B cell (primary cell): ENCODE measurements at regions not wholly inside any gene's neighbourhood (a gene's known extent, or its start where the extent isn't known, plus 50 kb on each side); places are given as distances from the start of the nearest gene placed in this dataset.
"Not testable (repeated sequence)": the region's sequence is repeated elsewhere in the genome, so short reads cannot be mapped to it uniquely, and the experiment has no call there.

ENCODE experiments used
- ATAC-seq: fragments of 200-7000 bp; cut with Tn5 transposase; one replicate; pipeline ENCODE4 v1.10.0; 2021; ENCODE audit warnings: low read depth, mild to moderate bottlenecking, moderate number of reproducible peaks, moderate library complexity
- CTCF ChIA-PET: fragments of 350-600 bp; sonication (Branson Sonifier 250); formaldehyde crosslinking; loops from one replicate; lab custom pipeline; 2021; ENCODE audit warnings: antibody characterized with exemption, inconsistent platforms; lab: Charles Lee
- POLR2A ChIA-PET: fragments of 350-600 bp; sonication (Branson Sonifier 250); formaldehyde crosslinking; loops from one replicate; lab custom pipeline; 2021; ENCODE audit warnings: antibody characterized with exemption; lab: Charles Lee
- DNase-seq: peaks from one replicate; pipeline ENCODE4 v3.0.0; 2013
- H2AFZ ChIP-seq: 2 replicates; pipeline ENCODE4 v1.6.1; 2012; ENCODE audit warnings: mild to moderate bottlenecking, low read depth, low read length; ENCODE audit not compliant: insufficient read depth, poor library complexity, severe bottlenecking
- H3K27ac ChIP-seq, 2 donors: 1 replicate in 1 of 2; 2 replicates in 1 of 2; pipeline ENCODE4 v1.5.1; 2012 to 2013; ENCODE audit warnings: low read length in 2 of 2, mild to moderate bottlenecking in 2 of 2, moderate library complexity in 1 of 2
- H3K27me3 ChIP-seq, 4 experiments: fragments of 200-600 bp in 1 of 4; sonication (generic) in 1 of 4; replicated peaks in 1 of 4; 1 replicate in 2 of 4; 2 replicates in 2 of 4; pipeline versions ENCODE4 v1.6.1 to v1.7.0; 2013 to 2016; ENCODE audit warnings: low read length in 3 of 4, mild to moderate bottlenecking in 2 of 4, mixed read lengths in 1 of 4, moderate library complexity in 1 of 4; ENCODE audit not compliant: insufficient read depth in 4 of 4, control insufficient read depth in 3 of 4; ENCODE audit errors: control extremely low read depth in 1 of 4
- H3K36me3 ChIP-seq, 2 experiments: replicated peaks in 1 of 2; 1 replicate in 1 of 2; 2 replicates in 1 of 2; pipeline versions ENCODE4 v1.6.1 to v1.7.1; 2013; ENCODE audit warnings: low read length in 1 of 2; ENCODE audit not compliant: insufficient read depth in 2 of 2, control insufficient read depth in 1 of 2; ENCODE audit errors: control extremely low read depth in 1 of 2, extremely low read depth in 1 of 2
- H3K4me1 ChIP-seq, 2 donors: fragments of 200-600 bp in 1 of 2; sonication (generic) in 1 of 2; 1 replicate in 1 of 2; 2 replicates in 1 of 2; pipeline versions ENCODE4 v1.5.1 to v1.6.1; 2013 to 2017; ENCODE audit warnings: low read length in 2 of 2; ENCODE audit not compliant: control insufficient read depth in 2 of 2, insufficient read depth in 2 of 2
- H3K4me2 ChIP-seq: replicated peaks from 2 replicates; pipeline ENCODE3; 2012; ENCODE audit warnings: mild to moderate bottlenecking, low read depth, low read length; ENCODE audit not compliant: poor library complexity, severe bottlenecking
- H3K4me3 ChIP-seq, 5 experiments: fragments of 200-600 bp in 1 of 5; sonication (generic) in 1 of 5; 1 replicate in 3 of 5; 2 replicates in 2 of 5; pipeline versions ENCODE4 v1.5.1 to v1.7.0; 2011 to 2016; ENCODE audit warnings: low read length in 4 of 5, mild to moderate bottlenecking in 4 of 5, low read depth in 2 of 5, control low read depth in 1 of 5, moderate library complexity in 1 of 5; ENCODE audit not compliant: insufficient read depth in 1 of 5; ENCODE audit errors: control extremely low read depth in 1 of 5, extremely low read depth in 1 of 5
- H3K79me2 ChIP-seq: fragments of 200-600 bp; sonication (generic); one replicate; pipeline ENCODE4 v1.6.0; 2016; ENCODE audit warnings: low read length; ENCODE audit not compliant: control insufficient read depth, insufficient read depth
- H3K9ac ChIP-seq: fragments of 200-600 bp; sonication (generic); 2 replicates; pipeline ENCODE4 v1.6.1; 2017; ENCODE audit warnings: mild to moderate bottlenecking, low read length, moderate library complexity
- H3K9me3 ChIP-seq, 3 donors: one replicate each; pipeline versions ENCODE4 v1.6.1 to v1.7.1; 2013; ENCODE audit warnings: low read length in 2 of 3; ENCODE audit not compliant: control insufficient read depth in 2 of 3, insufficient read depth in 1 of 3; ENCODE audit errors: control extremely low read depth in 1 of 3
- H4K20me1 ChIP-seq: 2 replicates; pipeline ENCODE4 v1.6.0; 2012; ENCODE audit warnings: mild to moderate bottlenecking, low read length; ENCODE audit not compliant: insufficient read depth, control insufficient read depth, poor library complexity, severe bottlenecking
- H3K27ac Mint-ChIP-seq: one replicate; pipeline ENCODE4 v1.8.0; 2021; ENCODE audit warnings: mixed read lengths
- H3K27me3 Mint-ChIP-seq: one replicate; pipeline ENCODE4 v1.8.0; 2021; ENCODE audit warnings: mixed read lengths
- H3K4me1 Mint-ChIP-seq: one replicate; pipeline ENCODE4 v1.8.0; 2021; ENCODE audit warnings: mixed read lengths
- H3K4me3 Mint-ChIP-seq: one replicate; pipeline ENCODE4 v1.8.0; 2021; ENCODE audit warnings: mixed read lengths
- H3K9me3 Mint-ChIP-seq: one replicate; pipeline ENCODE4 v1.8.0; 2022; ENCODE audit warnings: mixed read lengths; ENCODE audit not compliant: insufficient read depth
- EZH2 ChIP-seq: IDR thresholded peaks from 2 replicates; pipeline ENCODE4 v1.6.1; 2012; ENCODE audit warnings: borderline replicate concordance, low read depth, mild to moderate bottlenecking, moderate library complexity, low read length; ENCODE audit not compliant: insufficient read depth, poor library complexity, severe bottlenecking
- WGBS: methylation state at CpG from one replicate; pipeline ENCODE4 v1.1.5; 2013; ENCODE audit warnings: missing lambda C conversion rate; ENCODE audit not compliant: insufficient coverage; 5-methylcytosine and 5-hydroxymethylcytosine counted together
- intact Hi-C: fragments of 100-400 bp; cut with micrococcal nuclease; formaldehyde crosslinking; loops from one replicate; pipeline ENCODE4 v1.10.0; 2022
- TF ChIP-seq, protein P1 (sequence below): fragments of 200-600 bp; IDR thresholded peaks from one replicate; pipeline ENCODE4 v1.8.0; 2022; ENCODE audit warnings: antibody characterized with exemption, mild to moderate bottlenecking

DNA sequence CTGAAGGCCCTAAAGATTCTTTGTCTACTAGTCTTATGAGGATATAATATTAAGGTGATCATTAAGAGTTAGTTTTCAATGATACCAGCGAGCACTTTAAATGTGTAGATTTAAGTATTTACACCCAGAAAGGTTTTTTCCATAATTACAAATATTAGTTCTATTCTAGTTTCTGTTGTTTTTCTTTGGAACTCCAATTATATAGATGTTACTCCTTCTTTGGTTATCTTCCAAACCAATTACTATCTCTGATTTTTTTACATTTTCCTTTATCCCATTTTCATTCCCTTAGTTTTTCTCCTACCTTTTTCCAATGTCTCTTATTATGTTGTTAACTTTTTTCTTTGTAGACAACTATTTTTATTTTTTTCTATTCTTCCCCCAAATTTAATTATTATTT lies 355.1 kb downstream of the KCNN2 start:
- Mint-ChIP-seq H3K27ac (no peak overlapping the region), H3K4me1 (no peaks in the 10 kb centered on the region), H3K27me3 (no peaks in the 10 kb centered on the region), H3K9me3 (peaks cover 3% of the 10 kb centered on the region), H3K4me3 (no peak overlapping the region)
- DNase-seq: no peak
- no CpG with 5 or more reads among the region's 1 CpG for WGBS
- ATAC-seq: no peak
- H3K79me2 ChIP-seq: no peaks in the 10 kb centered on the region
- no peak for TF ChIP-seq EZH2
- TF ChIP-seq, protein P1, sequence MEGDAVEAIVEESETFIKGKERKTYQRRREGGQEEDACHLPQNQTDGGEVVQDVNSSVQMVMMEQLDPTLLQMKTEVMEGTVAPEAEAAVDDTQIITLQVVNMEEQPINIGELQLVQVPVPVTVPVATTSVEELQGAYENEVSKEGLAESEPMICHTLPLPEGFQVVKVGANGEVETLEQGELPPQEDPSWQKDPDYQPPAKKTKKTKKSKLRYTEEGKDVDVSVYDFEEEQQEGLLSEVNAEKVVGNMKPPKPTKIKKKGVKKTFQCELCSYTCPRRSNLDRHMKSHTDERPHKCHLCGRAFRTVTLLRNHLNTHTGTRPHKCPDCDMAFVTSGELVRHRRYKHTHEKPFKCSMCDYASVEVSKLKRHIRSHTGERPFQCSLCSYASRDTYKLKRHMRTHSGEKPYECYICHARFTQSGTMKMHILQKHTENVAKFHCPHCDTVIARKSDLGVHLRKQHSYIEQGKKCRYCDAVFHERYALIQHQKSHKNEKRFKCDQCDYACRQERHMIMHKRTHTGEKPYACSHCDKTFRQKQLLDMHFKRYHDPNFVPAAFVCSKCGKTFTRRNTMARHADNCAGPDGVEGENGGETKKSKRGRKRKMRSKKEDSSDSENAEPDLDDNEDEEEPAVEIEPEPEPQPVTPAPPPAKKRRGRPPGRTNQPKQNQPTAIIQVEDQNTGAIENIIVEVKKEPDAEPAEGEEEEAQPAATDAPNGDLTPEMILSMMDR: no peak
- ChIA-PET POLR2A (no interaction called here), CTCF (no interaction called here)
- H3K9me3 ChIP-seq: peaks cover 0 to 6% (median 0%) of the 10 kb centered on the region in 3 donors
- no peaks in the 10 kb centered on the region for H3K27me3 ChIP-seq
- no peaks in the 10 kb centered on the region for H3K4me1 ChIP-seq
- H3K27ac ChIP-seq: no peak overlapping the region
- intact Hi-C loops: no loop called here
- H3K36me3 ChIP-seq: no peaks in the 10 kb centered on the region
- H2AFZ ChIP-seq: no peak overlapping the region
- H3K9ac ChIP-seq: no peak overlapping the region
- no peak overlapping the region for H3K4me3 ChIP-seq
- H4K20me1 ChIP-seq: no peaks in the 10 kb centered on the region
- no peak overlapping the region for H3K4me2 ChIP-seq

DNA sequence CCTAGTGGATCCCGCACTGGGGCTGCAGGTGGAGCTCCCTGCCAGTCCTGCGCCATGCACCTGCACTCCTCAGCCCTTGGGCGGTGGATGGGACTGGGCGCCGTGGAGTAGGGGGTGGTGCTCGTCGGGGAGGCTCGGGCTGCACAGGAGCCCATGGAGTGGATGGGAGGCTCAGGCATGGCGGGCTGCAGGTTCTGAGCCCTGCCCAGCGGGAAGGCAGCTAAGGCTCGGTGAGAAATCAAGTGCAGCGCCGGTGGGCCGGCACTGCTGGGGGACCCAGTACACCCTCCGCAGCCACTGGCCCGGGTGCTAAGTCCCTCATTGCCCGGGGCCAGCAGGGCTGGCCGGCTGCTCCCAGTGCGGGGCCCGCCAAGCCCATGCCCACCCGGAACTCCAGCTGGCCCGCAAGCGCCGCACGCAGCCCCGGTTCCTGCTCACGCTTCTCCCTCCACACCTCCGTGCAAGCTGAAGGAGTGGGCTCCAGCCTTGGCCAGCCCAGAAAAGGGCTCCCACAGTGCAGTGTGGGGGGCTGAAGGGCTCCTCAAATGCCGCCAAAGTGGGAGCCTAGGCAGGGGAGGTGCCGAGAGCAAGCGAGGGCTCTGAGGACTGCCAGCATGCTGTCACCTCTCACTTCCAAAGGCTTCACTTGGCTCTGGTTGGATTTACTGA lies 342.5 kb downstream of the KCNN2 start:
- H3K36me3 ChIP-seq, H3K4me3 ChIP-seq, H3K27ac ChIP-seq, DNase-seq, H3K4me1 ChIP-seq, H3K27ac Mint-ChIP-seq, H3K4me3 Mint-ChIP-seq, H3K4me2 ChIP-seq, H3K9ac ChIP-seq, H3K4me1 Mint-ChIP-seq, H3K9me3 ChIP-seq, H3K9me3 Mint-ChIP-seq, POLR2A ChIA-PET, H3K79me2 ChIP-seq, H2AFZ ChIP-seq, H4K20me1 ChIP-seq, intact Hi-C loops, ATAC-seq, H3K27me3 ChIP-seq, H3K27me3 Mint-ChIP-seq, CTCF ChIA-PET: not testable (repeated sequence)
- 99% methylated on average over 21 of the region's 31 CpGs for WGBS
